OCI-LY7 (cell line): ENCODE measurements at regions not wholly inside any gene's neighbourhood (a gene's known extent, or its start where the extent isn't known, plus 50 kb on each side); places are given as distances from the start of the nearest gene placed in this dataset.
"Not testable (repeated sequence)": the region's sequence is repeated elsewhere in the genome, so short reads cannot be mapped to it uniquely, and the experiment has no call there.

Experiments used
- EZH2phosphoT487 ChIP-seq: fragments of 200-600 bp; sonication (generic); IDR thresholded peaks from 2 replicates; pipeline ENCODE4 v1.6.1; 2018; ENCODE audit warnings: low read depth, borderline replicate concordance, mild to moderate bottlenecking, mixed run types, antibody characterized with exemption, low read length, moderate library complexity, mixed read lengths
- TF ChIP-seq, protein P1 (sequence below): fragments of 200-600 bp; sonication (generic); conservative IDR thresholded peaks from 2 replicates; pipeline ENCODE4 v1.5.1; 2014; ENCODE audit warnings: mild to moderate bottlenecking, antibody characterized with exemption, low read length, moderate library complexity, mixed read lengths

DNA sequence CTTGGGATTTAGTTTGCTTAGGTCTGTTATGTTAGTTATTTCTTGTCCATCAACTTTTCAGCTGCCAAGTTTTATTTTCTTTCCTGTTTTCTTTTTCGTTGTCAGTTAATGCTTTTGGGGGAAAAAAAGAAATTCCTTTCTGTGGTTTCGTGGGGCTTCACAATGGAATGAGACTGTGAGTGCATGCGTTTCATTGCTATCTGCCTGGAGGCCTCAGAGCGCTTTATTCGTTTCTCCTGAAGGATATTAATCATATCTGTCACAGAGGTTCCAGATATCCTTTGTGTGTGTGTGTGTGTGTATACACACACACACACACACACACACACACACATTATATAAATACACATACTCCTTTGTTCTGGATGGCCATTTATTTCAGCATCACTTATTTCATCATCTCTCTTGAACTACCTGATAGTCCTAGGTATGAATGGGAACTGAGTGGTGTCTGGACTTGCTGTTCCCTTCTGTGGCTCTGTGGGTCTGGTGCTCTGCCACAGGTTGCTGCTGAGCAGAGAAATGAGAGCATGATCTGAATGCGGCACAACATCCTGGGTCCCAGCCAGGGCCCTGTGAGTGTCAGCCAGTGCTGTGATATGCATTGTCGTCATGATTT, 66.9 kb upstream of the ADORA2B start:
- TF ChIP-seq, protein P1, sequence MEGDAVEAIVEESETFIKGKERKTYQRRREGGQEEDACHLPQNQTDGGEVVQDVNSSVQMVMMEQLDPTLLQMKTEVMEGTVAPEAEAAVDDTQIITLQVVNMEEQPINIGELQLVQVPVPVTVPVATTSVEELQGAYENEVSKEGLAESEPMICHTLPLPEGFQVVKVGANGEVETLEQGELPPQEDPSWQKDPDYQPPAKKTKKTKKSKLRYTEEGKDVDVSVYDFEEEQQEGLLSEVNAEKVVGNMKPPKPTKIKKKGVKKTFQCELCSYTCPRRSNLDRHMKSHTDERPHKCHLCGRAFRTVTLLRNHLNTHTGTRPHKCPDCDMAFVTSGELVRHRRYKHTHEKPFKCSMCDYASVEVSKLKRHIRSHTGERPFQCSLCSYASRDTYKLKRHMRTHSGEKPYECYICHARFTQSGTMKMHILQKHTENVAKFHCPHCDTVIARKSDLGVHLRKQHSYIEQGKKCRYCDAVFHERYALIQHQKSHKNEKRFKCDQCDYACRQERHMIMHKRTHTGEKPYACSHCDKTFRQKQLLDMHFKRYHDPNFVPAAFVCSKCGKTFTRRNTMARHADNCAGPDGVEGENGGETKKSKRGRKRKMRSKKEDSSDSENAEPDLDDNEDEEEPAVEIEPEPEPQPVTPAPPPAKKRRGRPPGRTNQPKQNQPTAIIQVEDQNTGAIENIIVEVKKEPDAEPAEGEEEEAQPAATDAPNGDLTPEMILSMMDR = not testable (repeated sequence)
- not testable (repeated sequence) for TF ChIP-seq EZH2phosphoT487
